Neuronal stem cell (in vitro differentiated cells): ENCODE measurements at regions not wholly inside any gene's neighbourhood (a gene's known extent, or its start where the extent isn't known, plus 50 kb on each side); places are given as distances from the start of the nearest gene placed in this dataset.
"Not testable (repeated sequence)": the region's sequence is repeated elsewhere in the genome, so short reads cannot be mapped to it uniquely, and the experiment has no call there.

Experiments used
- DNase-seq: peaks from one replicate; pipeline ENCODE4 v3.0.0-alpha.2; 2013; ENCODE audit warnings: low spot score
- H2AFZ ChIP-seq: one replicate; pipeline ENCODE4 v1.6.1; 2013; ENCODE audit warnings: mild to moderate bottlenecking, low read length, inconsistent platforms
- H2AK5ac ChIP-seq: 2 replicates; pipeline ENCODE4 v1.6.1; 2013; ENCODE audit warnings: low read depth, mild to moderate bottlenecking, inconsistent platforms, low read length, moderate library complexity, mixed read lengths
- H2BK120ac ChIP-seq: 2 replicates; pipeline ENCODE4 v1.6.1; 2013; ENCODE audit warnings: low read depth, mild to moderate bottlenecking, inconsistent platforms, low read length, moderate library complexity, mixed read lengths
- H2BK12ac ChIP-seq: one replicate; pipeline ENCODE4 v1.6.1; 2013; ENCODE audit warnings: low read length, inconsistent platforms
- H2BK15ac ChIP-seq: 2 replicates; pipeline ENCODE4 v1.6.1; 2013; ENCODE audit warnings: mild to moderate bottlenecking, low read length, inconsistent platforms, mixed read lengths
- H2BK5ac ChIP-seq: one replicate; pipeline ENCODE4 v1.6.1; 2013; ENCODE audit warnings: inconsistent platforms, mild to moderate bottlenecking, low read length, moderate library complexity
- H3K14ac ChIP-seq: one replicate; pipeline ENCODE4 v1.6.1; 2013; ENCODE audit warnings: low read length, inconsistent platforms
- H3K18ac ChIP-seq: 2 replicates; pipeline ENCODE4 v1.6.1; 2013; ENCODE audit warnings: low read length, inconsistent platforms
- H3K23ac ChIP-seq: 2 replicates; pipeline ENCODE4 v1.6.1; 2013; ENCODE audit warnings: low read depth, mild to moderate bottlenecking, mixed read lengths, low read length, inconsistent platforms; ENCODE audit not compliant: poor library complexity
- H3K27ac ChIP-seq: replicated peaks from 3 replicates; pipeline ENCODE4 v1.5.1; 2013; ENCODE audit warnings: low read length, inconsistent platforms
- H3K27me3 ChIP-seq, 3 experiments: 2 replicates each; pipeline ENCODE4 v1.6.1; 2013; ENCODE audit warnings: low read length in 3 of 3, mild to moderate bottlenecking in 2 of 3, inconsistent platforms in 1 of 3, low read depth in 1 of 3, mixed read lengths in 1 of 3, moderate library complexity in 1 of 3; ENCODE audit not compliant: control insufficient read depth in 3 of 3, insufficient read depth in 3 of 3
- H3K36me3 ChIP-seq, 2 donors: replicated peaks in 1 of 2; 2 replicates each; pipeline ENCODE4 v1.6.1; 2013; ENCODE audit warnings: low read length in 2 of 2; ENCODE audit not compliant: control insufficient read depth in 2 of 2, insufficient read depth in 2 of 2
- H3K4ac ChIP-seq: 2 replicates; pipeline ENCODE4 v1.6.1; 2013; ENCODE audit warnings: inconsistent platforms, mild to moderate bottlenecking, low read length, moderate library complexity
- H3K4me1 ChIP-seq, 2 donors: 1 replicate in 1 of 2; 2 replicates in 1 of 2; pipeline ENCODE4 v1.6.1; 2013; ENCODE audit warnings: low read length in 2 of 2, low read depth in 1 of 2; ENCODE audit not compliant: control insufficient read depth in 2 of 2, insufficient read depth in 1 of 2
- H3K4me2 ChIP-seq: one replicate; pipeline ENCODE4 v1.6.1; 2013; ENCODE audit warnings: mild to moderate bottlenecking, low read length, inconsistent platforms; ENCODE audit not compliant: insufficient read depth, poor library complexity, severe bottlenecking
- H3K4me3 ChIP-seq, 2 donors: 2 replicates each; pipeline ENCODE4 v1.5.1; 2013; ENCODE audit warnings: low read length in 2 of 2, mild to moderate bottlenecking in 2 of 2, inconsistent platforms in 1 of 2, moderate library complexity in 1 of 2
- H3K79me1 ChIP-seq: one replicate; pipeline ENCODE4 v1.6.1; 2013; ENCODE audit warnings: low read depth, mild to moderate bottlenecking, inconsistent platforms, low read length, moderate library complexity
- H3K9ac ChIP-seq: one replicate; pipeline ENCODE4 v1.6.1; 2013; ENCODE audit warnings: mild to moderate bottlenecking, low read depth, low read length, inconsistent platforms; ENCODE audit not compliant: poor library complexity
- H3K9me3 ChIP-seq, 2 donors: replicated peaks in 1 of 2; 2 replicates each; pipeline versions ENCODE3 to v1.6.1; 2013; ENCODE audit warnings: low read length in 2 of 2, mild to moderate bottlenecking in 2 of 2, inconsistent platforms in 1 of 2, low read depth in 1 of 2, mixed read lengths in 1 of 2, moderate library complexity in 1 of 2; ENCODE audit not compliant: control insufficient read depth in 2 of 2, insufficient read depth in 1 of 2
- H4K8ac ChIP-seq: one replicate; pipeline ENCODE4 v1.6.1; 2013; ENCODE audit warnings: low read depth, mild to moderate bottlenecking, inconsistent platforms, low read length, moderate library complexity
- H4K91ac ChIP-seq: one replicate; pipeline ENCODE4 v1.6.1; 2013; ENCODE audit warnings: low read length, low read depth, mild to moderate bottlenecking, inconsistent platforms; ENCODE audit not compliant: poor library complexity
- whole genome bisulfite sequencing, 2 donors: extraction: QIAGEN DNeasy Blood & Tissue Kit; methylation state at CpG; one replicate each; pipeline ENCODE4 v1.1.7; 2013; ENCODE audit warnings: missing lambda C conversion rate in 2 of 2, mixed read lengths in 1 of 2; ENCODE audit not compliant: insufficient read length in 2 of 2, insufficient replicate concordance in 1 of 2; ENCODE audit errors: extremely low coverage in 2 of 2; 5-methylcytosine and 5-hydroxymethylcytosine counted together

DNA sequence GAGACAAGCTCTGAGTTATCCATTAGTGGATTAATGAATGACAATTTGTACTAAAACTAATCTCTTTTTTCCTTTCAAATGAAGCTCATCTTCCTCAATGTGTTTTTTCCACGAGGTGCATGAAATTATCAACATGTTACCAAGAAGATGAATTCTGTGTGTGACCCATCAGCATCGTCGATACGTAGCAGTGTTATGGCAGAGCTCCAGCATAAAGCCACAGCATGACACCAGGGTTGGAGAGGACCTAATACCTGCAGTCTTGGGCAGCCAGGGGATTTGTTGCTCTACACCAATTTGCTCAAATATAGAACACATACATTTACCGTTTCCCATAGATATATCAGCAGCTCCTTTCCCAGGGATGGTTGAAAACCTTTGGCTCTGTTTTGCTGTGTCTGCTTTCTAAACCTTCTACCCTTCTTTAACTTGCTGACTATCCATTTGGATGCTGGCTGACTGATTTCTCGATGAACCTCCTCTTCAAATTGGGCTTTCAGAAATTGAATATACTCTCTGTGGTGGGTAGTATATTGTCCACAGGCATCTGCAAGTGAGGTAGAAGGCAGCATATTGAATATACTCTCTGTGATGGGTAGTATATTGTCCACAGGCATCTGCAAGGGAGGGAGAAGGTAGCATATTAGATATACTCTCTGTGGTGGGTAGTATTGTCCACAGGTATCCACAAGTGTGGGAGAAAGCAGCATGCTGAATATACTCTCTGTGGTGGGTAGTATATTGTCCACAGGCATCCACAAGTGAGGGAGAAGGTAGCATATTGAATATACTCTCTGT, 787.4 kb upstream of the TPTE start:
- H3K27ac ChIP-seq, H3K4ac ChIP-seq, H2BK12ac ChIP-seq, H2AFZ ChIP-seq, H2BK5ac ChIP-seq, H3K18ac ChIP-seq, H3K9ac ChIP-seq, H3K4me2 ChIP-seq, H3K4me1 ChIP-seq, H3K4me3 ChIP-seq, H3K23ac ChIP-seq, H4K8ac ChIP-seq, H3K14ac ChIP-seq, H4K91ac ChIP-seq, H3K27me3 ChIP-seq, H2AK5ac ChIP-seq, H2BK120ac ChIP-seq, H3K79me1 ChIP-seq, H2BK15ac ChIP-seq, DNase-seq, H3K36me3 ChIP-seq: not testable (repeated sequence)
- H3K9me3 ChIP-seq = peaks cover 0 to 20% of the 10 kb centered on the region in 2 donors
- WGBS, 2 donors = no CpG with 5 or more reads among the region's 6 CpGs

DNA sequence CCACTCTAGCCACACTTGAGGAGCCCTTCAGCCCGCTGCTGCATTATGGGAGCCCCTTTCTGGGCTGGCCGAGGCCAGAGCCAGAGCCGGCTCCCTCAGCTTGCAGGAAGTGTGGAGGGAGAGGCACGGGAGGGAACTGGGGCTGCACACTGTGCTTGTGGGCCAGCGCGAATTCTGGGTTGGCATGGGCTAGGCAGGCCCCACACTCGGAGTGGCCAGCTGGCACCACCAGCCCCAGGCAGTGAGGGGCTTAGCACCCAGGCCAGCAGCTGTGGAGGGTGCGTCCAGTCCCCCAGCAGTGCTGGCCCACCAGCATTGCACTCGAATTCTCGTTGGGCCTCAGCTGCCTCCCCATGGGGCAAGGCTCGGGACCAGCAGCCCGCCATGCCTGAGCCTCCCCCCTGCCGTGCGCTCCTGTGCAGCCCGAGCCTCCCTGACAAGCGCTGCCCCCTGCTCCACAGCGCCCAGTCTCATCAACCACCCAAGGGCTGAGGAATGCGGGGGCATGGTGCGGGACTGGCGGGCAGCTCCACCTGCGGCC, 785.9 kb upstream of the TPTE start:
- peaks cover 0 to 26% of the 10 kb centered on the region in 2 donors for H3K9me3 ChIP-seq
- DNase-seq = no peak

DNA sequence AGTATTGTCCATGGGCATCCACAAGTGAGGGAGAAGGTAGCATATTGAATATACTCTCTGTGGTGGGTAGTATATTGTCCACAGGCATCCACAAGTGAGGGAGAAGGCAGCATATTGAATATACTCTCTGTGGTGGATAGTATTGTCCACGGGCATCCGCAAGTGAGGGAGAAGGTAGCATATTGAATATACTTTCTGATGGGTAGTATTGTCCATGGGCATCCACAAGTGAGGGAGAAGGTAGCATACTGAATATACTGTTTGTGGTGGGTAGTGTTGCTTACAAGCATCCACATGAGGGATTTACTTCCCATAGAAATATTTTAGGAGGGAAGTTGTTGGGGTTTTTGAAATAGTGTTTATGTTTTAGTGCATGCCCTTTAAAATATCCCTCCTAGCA, 784.1 kb upstream of the TPTE start:
- H2AK5ac ChIP-seq, H3K27ac ChIP-seq, H3K36me3 ChIP-seq, H3K4ac ChIP-seq, H3K4me1 ChIP-seq, H2BK5ac ChIP-seq, H3K14ac ChIP-seq, H4K8ac ChIP-seq, H3K9ac ChIP-seq, DNase-seq, H3K79me1 ChIP-seq, H4K91ac ChIP-seq, H3K4me3 ChIP-seq, H3K23ac ChIP-seq, H3K4me2 ChIP-seq, H3K27me3 ChIP-seq, H3K18ac ChIP-seq, H2AFZ ChIP-seq, H2BK15ac ChIP-seq, H2BK120ac ChIP-seq, H2BK12ac ChIP-seq: not testable (repeated sequence)
- peaks cover 0 to 28% of the 10 kb centered on the region in 2 donors for H3K9me3 ChIP-seq
- WGBS, 2 donors = no CpG with 5 or more reads among the region's 2 CpGs

More for the DNA sequence above, 785.9 kb upstream of the TPTE start:
- no peak overlapping the region for H2BK15ac ChIP-seq
- no peak overlapping the region for H3K18ac ChIP-seq
- H3K23ac ChIP-seq = peak overlapping the region; percentile 75
- H3K4me3 ChIP-seq = peak overlapping the region in 1 of 2 donors; percentile 68
- no peak overlapping the region for H3K14ac ChIP-seq
- no peak overlapping the region for H2BK12ac ChIP-seq
- H3K4me1 ChIP-seq = no peaks in the 10 kb centered on the region
- no peak overlapping the region for H4K91ac ChIP-seq
- no peak overlapping the region for H2AFZ ChIP-seq
- H3K36me3 ChIP-seq = no peaks in the 10 kb centered on the region
- no peak overlapping the region for H3K27ac ChIP-seq
- H2BK5ac ChIP-seq = no peak overlapping the region
- H4K8ac ChIP-seq = no peak overlapping the region
- H3K4ac ChIP-seq = no peak overlapping the region
- no peak overlapping the region for H2BK120ac ChIP-seq
- no peak overlapping the region for H3K9ac ChIP-seq
- no peak overlapping the region for H2AK5ac ChIP-seq
- no peak overlapping the region for H3K4me2 ChIP-seq
- no peaks in the 10 kb centered on the region for H3K27me3 ChIP-seq
- no peaks in the 10 kb centered on the region for H3K79me1 ChIP-seq
- WGBS, 2 donors = no CpG with 5 or more reads among the region's 21 CpGs

DNA sequence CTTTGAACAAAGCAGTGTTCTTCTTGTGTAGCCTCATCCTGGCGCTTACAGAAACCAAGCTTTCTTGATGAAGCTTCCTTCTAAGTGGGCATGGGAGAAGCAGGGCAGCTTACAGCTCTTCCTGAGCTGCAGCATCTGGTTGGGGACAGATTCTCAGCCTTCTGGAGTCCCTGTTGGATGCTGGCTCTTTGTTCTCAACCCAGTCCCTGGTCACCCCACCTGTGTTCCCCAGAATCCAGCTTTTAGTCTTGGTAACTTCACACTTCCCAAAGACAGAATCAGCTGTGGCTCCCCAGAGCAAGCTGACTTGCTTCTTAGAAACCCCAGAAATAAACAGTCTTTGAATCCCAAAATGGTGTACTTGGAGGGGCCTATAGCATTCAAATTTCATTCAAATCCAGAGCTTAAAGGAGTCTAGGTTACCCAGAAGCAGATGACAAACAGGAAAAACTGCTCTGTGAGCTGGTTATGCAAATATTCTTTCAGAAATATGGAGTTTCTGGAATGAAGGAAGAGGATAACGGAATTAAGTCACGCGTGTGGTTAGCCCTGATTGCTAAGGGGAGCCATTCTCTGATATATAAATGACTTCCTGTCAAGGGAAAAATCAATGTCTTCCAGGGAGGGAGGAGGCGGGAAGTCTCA, 783.4 kb upstream of the TPTE start:
- not testable (repeated sequence) for H2BK15ac ChIP-seq, H3K9ac ChIP-seq, H3K79me1 ChIP-seq, H3K36me3 ChIP-seq, DNase-seq, H2BK5ac ChIP-seq, H3K23ac ChIP-seq, H3K4me2 ChIP-seq, H3K4me3 ChIP-seq, H3K27ac ChIP-seq, H2BK12ac ChIP-seq, H3K27me3 ChIP-seq, H3K14ac ChIP-seq, H3K4ac ChIP-seq, H2AFZ ChIP-seq, H2AK5ac ChIP-seq, H4K8ac ChIP-seq, H4K91ac ChIP-seq, H3K4me1 ChIP-seq, H2BK120ac ChIP-seq, H3K18ac ChIP-seq
- H3K9me3 ChIP-seq = peaks cover 0 to 28% of the 10 kb centered on the region in 2 donors
- WGBS, 2 donors = no CpG with 5 or more reads among the region's 5 CpGs
